Thyroid gland (tissue), 4 donors: ENCODE measurements at regions not wholly inside any gene's neighbourhood (a gene's known extent, or its start where the extent isn't known, plus 50 kb on each side); places are given as distances from the start of the nearest gene placed in this dataset.

Experiments used
- POLR2A ChIP-seq, 2 donors: fragments of 450-650 bp; IDR thresholded peaks; one replicate each; pipeline ENCODE4 v1.6.1; 2017; ENCODE audit warnings: antibody characterized with exemption in 2 of 2, mild to moderate bottlenecking in 2 of 2, moderate library complexity in 1 of 2
- TF ChIP-seq, protein P1 (sequence below), 6 experiments: fragments of 200-600 bp in 3 of 6; fragments of 450-650 bp in 3 of 6; sonication (generic) in 3 of 6; IDR thresholded peaks; one replicate each; pipeline ENCODE4 v1.5.1; 2016 to 2019; ENCODE audit warnings: antibody characterized with exemption in 6 of 6, mild to moderate bottlenecking in 2 of 6, inconsistent platforms in 1 of 6, moderate library complexity in 1 of 6

DNA sequence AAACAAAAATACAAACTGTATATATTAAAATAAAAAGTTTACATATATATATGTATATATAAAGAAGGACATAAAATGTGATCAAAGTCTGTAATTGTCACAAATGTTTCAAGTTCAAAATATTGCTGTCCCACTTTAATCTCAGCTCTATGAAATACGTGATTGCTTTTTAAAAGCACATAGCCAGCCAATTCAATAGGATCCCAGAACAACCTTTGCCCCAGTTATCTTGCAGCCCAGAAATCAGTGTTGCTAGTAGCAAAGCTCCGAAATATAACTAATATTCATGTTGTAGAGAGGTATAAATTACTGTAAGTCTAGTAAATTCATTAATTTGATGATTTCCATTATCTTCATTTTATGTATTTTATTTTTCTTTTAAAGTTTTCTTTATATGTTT is 114.6 kb downstream of the ELOVL4 start:
- TF ChIP-seq, protein P1, sequence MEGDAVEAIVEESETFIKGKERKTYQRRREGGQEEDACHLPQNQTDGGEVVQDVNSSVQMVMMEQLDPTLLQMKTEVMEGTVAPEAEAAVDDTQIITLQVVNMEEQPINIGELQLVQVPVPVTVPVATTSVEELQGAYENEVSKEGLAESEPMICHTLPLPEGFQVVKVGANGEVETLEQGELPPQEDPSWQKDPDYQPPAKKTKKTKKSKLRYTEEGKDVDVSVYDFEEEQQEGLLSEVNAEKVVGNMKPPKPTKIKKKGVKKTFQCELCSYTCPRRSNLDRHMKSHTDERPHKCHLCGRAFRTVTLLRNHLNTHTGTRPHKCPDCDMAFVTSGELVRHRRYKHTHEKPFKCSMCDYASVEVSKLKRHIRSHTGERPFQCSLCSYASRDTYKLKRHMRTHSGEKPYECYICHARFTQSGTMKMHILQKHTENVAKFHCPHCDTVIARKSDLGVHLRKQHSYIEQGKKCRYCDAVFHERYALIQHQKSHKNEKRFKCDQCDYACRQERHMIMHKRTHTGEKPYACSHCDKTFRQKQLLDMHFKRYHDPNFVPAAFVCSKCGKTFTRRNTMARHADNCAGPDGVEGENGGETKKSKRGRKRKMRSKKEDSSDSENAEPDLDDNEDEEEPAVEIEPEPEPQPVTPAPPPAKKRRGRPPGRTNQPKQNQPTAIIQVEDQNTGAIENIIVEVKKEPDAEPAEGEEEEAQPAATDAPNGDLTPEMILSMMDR (IDR thresholded peaks at IDR 0.05), result no peak
- no peak for TF ChIP-seq POLR2A (IDR thresholded peaks at IDR 0.05)
